ENCODE measurements at regions not wholly inside any gene's neighbourhood (a gene's known extent, or its start where the extent isn't known, plus 50 kb on each side); places are given as distances from the start of the nearest gene placed in this dataset.
A peak's percentile ranks its signal among the peaks of the same experiment; 100 is the strongest.

- no peak for TF ChIP-seq GABPA (IDR thresholded peaks at IDR 0.05; ENCODE audit: low read depth, low read length)
- TF ChIP-seq GABPA (CRISPR knock-in tag; IDR thresholded peaks at IDR 0.05; ENCODE audit: low read depth) = no peak
- no peak for TF ChIP-seq BCLAF1 (IDR thresholded peaks at IDR 0.05)
- no peak for TF ChIP-seq HNRNPLL (IDR thresholded peaks at IDR 0.05; ENCODE audit: low read depth, low read length, poor library complexity, severe bottlenecking)
- TF ChIP-seq, protein P1, sequence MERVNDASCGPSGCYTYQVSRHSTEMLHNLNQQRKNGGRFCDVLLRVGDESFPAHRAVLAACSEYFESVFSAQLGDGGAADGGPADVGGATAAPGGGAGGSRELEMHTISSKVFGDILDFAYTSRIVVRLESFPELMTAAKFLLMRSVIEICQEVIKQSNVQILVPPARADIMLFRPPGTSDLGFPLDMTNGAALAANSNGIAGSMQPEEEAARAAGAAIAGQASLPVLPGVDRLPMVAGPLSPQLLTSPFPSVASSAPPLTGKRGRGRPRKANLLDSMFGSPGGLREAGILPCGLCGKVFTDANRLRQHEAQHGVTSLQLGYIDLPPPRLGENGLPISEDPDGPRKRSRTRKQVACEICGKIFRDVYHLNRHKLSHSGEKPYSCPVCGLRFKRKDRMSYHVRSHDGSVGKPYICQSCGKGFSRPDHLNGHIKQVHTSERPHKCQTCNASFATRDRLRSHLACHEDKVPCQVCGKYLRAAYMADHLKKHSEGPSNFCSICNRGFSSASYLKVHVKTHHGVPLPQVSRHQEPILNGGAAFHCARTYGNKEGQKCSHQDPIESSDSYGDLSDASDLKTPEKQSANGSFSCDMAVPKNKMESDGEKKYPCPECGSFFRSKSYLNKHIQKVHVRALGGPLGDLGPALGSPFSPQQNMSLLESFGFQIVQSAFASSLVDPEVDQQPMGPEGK (CRISPR knock-in tag; IDR thresholded peaks at IDR 0.05) = 0 out of 2 replicates have a peak, but pooled peaks have one; percentile 28
- TF ChIP-seq HINFP (CRISPR knock-in tag; IDR thresholded peaks at IDR 0.05; ENCODE audit: low read depth) = no peak
- TF ChIP-seq KDM1A (CRISPR knock-in tag; IDR thresholded peaks at IDR 0.05) = no peak
- no peak for TF ChIP-seq ZUFSP (CRISPR knock-in tag; IDR thresholded peaks at IDR 0.05; ENCODE audit: borderline replicate concordance)
- TF ChIP-seq ZNF674 (CRISPR knock-in tag; IDR thresholded peaks at IDR 0.05; ENCODE audit: low read depth) = no peak
- TF ChIP-seq ZNF484 (CRISPR knock-in tag; IDR thresholded peaks at IDR 0.05; ENCODE audit: borderline replicate concordance, low read depth) = no peak
- TF ChIP-seq TAF15 (IDR thresholded peaks at IDR 0.05; ENCODE audit: low read depth, low read length, poor library complexity, severe bottlenecking) = no peak
- TF ChIP-seq, protein P2, sequence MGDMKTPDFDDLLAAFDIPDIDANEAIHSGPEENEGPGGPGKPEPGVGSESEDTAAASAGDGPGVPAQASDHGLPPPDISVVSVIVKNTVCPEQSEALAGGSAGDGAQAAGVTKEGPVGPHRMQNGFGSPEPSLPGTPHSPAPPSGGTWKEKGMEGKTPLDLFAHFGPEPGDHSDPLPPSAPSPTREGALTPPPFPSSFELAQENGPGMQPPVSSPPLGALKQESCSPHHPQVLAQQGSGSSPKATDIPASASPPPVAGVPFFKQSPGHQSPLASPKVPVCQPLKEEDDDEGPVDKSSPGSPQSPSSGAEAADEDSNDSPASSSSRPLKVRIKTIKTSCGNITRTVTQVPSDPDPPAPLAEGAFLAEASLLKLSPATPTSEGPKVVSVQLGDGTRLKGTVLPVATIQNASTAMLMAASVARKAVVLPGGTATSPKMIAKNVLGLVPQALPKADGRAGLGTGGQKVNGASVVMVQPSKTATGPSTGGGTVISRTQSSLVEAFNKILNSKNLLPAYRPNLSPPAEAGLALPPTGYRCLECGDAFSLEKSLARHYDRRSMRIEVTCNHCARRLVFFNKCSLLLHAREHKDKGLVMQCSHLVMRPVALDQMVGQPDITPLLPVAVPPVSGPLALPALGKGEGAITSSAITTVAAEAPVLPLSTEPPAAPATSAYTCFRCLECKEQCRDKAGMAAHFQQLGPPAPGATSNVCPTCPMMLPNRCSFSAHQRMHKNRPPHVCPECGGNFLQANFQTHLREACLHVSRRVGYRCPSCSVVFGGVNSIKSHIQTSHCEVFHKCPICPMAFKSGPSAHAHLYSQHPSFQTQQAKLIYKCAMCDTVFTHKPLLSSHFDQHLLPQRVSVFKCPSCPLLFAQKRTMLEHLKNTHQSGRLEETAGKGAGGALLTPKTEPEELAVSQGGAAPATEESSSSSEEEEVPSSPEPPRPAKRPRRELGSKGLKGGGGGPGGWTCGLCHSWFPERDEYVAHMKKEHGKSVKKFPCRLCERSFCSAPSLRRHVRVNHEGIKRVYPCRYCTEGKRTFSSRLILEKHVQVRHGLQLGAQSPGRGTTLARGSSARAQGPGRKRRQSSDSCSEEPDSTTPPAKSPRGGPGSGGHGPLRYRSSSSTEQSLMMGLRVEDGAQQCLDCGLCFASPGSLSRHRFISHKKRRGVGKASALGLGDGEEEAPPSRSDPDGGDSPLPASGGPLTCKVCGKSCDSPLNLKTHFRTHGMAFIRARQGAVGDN (CRISPR knock-in tag; IDR thresholded peaks at IDR 0.05) = 0 out of 2 replicates have a peak, but pooled peaks have one; percentile 15
- no peak for TF ChIP-seq ZNF546 (CRISPR knock-in tag; conservative IDR thresholded peaks at IDR 0.05)
Observed at GRCh38 chr11:116193321-116194131, 579.3 kb downstream of the BUD13 start (continued).

Measured in HepG2 (cell line).